HG03354 (cell line): ENCODE measurements at regions not wholly inside any gene's neighbourhood (a gene's known extent, or its start where the extent isn't known, plus 50 kb on each side); places are given as distances from the start of the nearest gene placed in this dataset.
"Not testable (repeated sequence)": the region's sequence is repeated elsewhere in the genome, so short reads cannot be mapped to it uniquely, and the experiment has no call there.

ENCODE experiments used
- ATAC-seq: cut with Tn5 transposase; IDR thresholded peaks from one replicate; pipeline ENCODE4 v1.9.1; 2021; ENCODE audit warnings: mild to moderate bottlenecking; ENCODE audit not compliant: unreplicated experiment, poor library complexity, severe bottlenecking

DNA sequence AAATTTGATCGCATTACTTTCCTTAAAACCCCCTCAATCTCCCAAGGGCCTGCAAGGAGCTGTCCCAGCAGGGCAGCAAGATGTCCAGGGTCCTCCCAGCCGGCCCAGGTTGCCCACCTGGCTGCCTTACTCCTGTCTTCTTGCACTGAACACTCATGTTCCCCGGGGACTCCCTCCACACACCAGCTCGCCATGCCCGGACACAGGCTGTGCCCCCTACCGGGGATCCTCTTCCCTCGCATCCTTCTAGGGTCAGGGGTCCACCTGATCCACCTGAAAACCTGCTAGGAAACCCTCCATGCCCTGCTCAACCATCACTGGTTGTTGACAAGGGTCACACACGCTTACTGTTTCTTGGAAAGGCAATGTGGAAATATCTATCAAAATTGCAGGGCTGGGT lies 172.0 kb upstream of the MSX2 start:
- no peak for ATAC-seq

DNA sequence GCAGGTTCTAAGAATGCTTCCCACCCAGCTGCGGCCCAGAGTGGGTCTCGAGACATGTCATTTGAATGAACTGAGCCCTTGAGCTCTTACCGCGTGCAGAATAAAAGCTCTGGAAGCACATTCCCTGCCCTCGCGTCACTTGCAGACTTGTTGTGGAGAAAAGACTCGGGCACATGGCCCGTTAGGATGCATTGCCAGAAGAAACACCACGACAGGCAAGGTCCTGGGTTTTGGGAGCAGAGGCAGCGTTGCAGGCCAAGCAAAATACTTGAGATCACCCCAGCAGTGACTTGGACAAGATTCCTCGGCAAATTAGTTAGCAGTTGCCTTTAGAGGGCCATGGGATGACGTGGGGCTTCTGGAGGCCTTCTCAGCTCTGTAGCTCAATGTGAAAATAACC lies 170.8 kb upstream of the MSX2 start:
- ATAC-seq, result no peak

DNA sequence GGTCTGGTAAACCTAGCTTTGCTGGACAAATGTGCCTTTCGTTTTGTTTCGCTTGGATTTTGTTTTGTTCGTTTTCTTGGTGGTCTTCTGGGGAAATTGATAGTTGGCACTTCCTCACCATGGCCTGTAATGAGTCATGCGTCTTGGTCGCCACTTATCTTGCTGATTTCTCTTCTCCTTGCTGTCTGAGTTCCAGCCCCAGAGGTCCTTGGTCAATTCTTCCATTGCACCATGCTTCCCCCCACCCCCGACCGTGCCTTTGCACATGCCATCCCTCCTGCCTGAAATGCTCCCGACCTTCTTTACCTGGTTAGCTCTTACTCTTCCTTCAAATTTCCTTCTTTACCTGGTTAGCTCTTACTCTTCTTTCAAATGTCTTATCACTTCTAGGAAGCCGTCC lies 168.7 kb upstream of the MSX2 start:
- no peak for ATAC-seq

DNA sequence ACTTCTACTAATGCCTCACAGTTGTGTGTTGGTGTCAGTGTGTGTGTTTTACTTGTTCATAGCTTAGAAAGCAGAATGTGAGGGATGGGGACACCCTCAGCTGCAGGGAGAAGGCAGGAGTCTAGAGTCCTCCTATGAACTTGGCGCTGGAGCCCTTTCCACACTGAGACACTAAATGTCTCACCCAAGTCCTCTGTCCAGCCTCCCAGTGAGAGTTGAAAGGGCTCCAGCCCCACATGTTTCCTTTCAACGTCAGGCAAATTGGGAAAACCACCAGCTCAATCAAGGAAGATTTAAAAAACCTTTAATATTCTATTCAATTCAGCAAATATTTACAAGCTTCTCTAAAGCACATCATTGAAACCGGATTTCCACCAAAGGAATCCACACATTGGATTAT lies 167.6 kb upstream of the MSX2 start:
- no peak for ATAC-seq

DNA sequence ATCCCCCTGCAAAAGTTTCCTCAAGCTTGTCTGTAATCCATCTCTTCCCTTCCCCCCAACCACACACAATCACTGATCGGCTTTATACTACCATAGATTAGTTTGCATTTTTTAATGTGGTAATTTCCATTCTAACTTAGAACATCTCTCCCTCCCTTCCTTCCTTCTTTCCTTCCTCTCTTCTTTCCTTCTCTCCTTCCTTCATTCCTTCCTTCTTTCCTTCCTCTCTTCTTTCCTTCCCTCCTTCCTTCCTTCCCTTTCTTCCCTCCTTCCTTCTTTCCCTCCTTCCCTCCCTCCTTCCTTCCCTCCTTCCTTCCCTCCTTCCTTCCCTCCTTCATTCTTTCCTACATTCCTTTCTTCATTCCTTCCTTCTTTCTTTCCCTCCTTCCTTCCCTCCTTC lies 166.2 kb upstream of the MSX2 start:
- no peak for ATAC-seq

DNA sequence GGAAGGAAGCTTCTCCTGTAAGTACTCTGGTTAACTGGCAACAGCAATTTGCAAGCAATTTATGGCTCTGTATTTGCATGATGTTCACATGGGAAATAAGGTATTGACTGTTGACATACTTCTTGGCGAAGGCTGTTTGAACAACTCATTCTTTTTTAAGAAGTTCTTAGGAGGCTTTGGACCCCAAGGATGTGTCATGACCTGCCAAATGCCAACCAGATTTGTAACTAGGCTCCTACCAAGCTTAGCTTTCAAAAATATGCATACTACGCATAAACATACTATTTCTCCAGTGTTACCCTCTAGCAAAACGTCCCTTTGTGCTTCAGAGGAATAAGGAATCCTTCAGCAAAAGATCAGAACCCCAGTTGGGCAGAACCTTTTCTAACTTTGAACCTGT lies 165.2 kb upstream of the MSX2 start:
- ATAC-seq, result no peak

DNA sequence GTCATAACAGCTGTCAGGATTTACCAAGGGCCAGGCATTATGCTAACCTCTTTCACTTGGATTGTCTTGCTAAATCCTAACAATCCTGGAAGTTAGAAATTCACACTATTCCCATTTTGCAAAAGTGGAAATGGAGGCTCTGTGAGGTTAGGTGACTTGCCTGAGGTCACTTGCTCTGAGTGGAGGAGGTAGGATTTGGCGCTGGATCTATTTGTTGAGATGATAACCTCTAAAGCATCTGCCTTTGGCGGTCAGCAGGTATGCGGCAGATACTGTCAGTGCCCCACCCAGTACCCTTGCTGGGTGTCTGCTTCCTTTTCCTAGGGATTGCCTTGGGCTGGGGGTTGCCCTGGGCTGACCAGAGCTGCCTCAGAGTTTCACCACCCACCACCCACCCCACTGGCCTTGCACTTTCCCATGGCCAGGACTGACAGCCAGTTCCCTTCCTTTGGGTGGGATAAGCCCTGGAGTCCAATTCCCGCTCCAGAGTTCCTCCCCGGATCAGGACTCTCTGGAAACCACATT lies 164.8 kb upstream of the MSX2 start:
- no peak for ATAC-seq

DNA sequence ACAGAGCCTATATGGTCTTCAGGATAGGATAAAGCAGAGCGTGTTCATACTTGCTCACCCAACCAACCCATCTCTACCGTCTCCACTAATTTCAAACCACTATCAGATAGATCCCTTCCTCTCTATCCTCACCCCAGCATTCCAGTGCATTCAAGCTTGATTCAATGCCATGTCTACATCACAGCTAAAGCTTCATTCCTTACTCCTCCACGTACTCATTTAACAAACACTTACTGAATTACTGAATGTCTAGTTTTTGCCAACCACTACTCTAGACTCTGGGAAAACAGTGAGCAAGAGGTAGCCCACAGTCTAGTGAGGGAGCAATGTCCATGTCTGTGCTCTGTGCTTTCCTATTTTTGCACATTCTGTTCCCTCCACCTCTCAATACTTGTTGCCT lies 163.5 kb upstream of the MSX2 start:
- no peak for ATAC-seq

DNA sequence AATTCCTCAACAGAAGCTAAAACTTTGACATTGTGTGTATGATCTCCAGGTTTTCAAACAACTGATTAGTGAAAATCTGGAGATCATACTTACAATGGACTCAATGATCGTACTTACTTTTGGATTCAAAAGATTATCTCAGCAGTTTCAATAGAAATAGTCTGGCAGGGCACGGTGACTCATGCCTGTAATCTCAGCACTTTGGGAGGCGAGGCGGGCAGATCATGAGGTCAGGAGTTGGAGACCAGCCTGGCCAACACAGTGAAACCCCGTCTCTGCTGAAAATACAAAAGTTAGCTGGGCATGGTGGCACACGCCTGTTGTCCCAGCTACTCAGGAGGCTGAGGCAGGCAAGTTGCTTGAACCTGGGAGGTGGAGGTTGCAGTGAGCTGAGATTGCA lies 161.3 kb upstream of the MSX2 start:
- not testable (repeated sequence) for ATAC-seq

DNA sequence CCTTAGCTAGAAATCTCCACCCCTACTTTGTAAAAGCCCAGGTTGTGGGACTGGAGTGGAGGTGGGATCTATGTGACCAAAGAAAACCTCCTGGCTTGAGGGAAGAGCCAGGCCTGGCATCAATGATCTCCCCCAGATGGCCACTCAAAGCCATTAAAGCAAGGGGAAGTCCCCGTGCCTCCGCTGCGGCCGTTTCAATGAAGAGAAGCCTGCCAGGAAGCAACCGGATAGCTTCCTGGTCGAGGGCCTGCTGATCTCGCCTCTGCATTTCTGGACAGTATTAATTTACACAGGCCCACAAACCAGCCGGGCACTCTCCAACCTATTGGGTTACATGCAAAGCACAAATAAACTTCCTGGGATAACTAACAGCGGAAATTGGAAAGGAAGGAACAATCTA lies 160.5 kb upstream of the MSX2 start:
- ATAC-seq, result no peak

DNA sequence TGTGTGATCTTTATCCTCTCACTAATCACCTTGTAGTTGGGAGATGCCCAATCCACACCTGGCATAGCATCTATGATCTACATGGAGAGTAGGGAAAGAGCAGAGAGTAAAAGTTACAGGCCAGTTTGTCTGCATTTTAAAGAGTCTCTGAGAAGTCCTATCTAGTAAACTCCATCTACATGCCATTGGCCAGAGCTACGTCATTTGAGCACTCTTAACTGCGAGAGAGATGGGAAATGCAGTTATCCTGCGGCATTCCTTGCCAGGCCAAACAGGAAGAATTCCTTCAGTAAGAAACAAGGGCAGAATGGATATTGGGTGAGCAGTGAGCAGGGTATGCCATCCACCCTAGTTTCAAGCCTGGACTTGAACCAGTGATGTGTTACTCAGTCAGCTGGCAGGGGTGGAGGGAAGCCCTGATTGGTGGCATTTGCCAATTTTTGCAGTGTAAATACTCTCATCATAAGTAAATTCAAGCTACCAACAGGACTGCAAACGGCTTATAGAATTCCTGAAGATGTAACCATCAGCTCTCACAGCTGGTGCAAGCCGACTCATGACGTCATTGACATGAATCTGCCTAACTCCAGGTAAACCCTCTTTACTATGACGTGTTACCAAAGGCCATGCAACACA lies 156.8 kb upstream of the MSX2 start:
- ATAC-seq, result no peak

DNA sequence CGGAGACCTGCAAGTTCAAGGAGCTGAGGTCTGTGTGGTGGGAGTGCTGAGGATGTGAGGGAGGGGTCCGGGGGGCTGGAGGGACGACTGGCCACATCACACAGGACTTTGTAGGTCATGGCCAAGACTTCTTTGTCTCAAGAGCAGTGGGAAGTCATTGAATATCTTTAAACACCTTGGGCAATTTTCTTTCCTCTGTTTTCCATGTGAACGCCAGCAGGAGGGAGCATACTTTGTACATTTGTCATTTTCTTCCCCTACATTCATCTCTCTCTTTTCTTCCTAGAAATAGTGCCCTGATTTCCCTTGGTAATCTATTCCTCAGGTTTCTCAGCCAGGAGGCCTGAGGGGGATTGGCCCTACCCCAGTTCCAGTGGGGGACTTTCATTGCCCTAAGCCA lies 153.7 kb upstream of the MSX2 start:
- no peak for ATAC-seq

DNA sequence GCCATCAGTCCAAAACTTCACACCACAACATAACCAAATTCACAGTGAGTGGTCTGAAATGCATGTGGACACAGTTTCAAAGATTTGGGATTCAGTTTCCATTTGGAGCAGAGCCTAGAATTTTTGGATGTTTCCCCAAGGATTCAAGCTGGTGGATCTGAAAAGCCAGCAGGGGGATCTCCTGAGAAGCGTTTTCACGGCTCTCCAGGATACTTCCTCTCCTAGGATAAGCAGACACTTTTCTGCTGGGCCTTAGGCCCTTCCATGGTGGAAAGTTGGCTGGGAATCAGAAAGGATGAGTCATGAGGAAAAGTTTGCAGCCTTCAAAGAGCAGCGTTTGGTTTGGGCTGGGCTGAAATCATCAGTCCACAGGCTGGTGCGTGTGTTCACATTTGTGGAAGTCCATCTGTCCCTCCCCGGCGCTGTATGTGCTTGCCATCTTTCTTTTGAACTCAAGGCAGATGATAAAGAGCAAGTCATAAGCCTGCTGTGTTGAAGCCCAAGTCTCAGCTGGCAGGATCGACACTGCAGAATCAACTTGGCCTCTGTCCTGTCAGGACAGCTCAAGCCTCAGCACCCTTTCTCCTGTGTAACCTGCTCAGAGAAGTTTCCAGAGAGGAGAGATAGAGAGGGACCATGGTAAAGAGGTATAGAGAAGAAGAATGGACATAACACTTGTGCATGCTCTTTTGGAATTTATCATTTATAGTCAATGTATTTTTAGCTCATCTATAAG lies 152.6 kb upstream of the MSX2 start:
- ATAC-seq, result no peak

DNA sequence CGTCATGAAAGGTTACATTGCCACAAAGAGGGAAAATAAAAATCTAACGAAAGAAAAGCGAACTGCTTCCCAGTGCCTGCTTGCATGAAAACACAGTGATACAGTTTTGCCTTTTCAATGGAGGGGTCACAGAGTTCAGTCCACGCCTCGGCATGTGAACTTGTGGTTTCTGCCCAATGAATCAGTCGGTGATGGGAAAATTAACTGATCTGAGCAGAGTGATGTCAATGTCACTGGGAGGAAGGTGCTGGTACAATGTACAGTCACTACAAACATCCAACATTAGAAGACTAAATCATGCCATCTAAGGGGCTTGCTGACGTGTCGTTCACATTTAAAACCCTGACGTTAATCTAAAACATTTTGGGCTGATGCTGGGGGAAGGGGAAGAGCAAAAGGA lies 151.8 kb upstream of the MSX2 start:
- ATAC-seq, result no peak

DNA sequence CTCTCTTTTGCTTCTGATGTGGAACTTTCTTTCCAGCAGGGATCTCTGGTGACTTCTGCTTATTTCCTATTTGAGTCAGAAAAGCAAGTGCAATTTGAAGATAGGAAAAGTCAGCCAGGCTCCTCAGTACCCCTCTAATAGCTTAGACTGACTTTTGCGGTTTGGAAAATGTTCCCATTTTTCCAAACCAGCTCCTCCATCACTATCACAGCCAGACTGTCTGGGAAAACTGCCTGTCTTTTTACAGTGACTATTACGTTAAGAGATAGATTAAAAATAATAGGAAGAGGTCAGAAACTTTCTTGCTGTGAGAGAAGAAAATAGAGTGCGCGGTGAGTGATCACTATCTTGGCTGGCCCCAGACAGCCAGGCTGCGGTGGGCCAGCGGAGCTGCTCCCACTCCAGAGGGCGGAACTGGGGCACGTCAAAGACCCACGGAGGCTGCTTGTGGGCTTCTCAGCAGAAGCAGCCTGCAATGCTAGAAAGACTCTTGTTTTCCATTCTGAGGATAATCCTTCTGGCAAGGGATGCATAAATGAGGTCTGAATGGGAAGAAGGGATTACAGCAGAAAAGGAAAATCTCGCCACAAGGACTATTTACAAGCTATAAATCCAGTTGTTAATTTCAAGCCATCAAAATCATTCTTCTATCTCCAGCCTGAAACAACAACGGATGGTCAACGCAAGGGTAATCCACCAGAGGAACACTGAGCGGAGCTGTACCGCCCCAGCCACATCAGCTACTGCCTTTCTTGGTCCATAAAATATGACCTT lies 151.0 kb upstream of the MSX2 start:
- no peak for ATAC-seq

DNA sequence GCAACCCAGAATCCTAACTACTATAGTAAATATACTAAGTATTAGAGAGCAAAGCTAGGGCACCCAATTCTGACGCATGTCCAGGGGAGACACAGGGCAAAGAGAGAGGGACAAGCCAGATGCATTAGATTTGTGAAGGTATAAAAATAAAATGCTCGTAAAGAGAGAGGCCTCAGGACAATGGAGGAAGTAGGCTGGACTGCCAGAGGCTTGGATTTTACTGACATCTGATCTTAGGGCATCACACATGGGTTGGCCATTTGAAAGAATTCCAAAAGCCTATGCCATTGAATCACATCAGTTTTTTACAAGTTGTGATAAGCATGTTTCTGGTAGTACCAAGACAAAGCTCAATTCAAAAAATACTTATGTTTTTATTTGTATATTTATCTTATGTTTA lies 149.3 kb upstream of the MSX2 start:
- no peak for ATAC-seq

DNA sequence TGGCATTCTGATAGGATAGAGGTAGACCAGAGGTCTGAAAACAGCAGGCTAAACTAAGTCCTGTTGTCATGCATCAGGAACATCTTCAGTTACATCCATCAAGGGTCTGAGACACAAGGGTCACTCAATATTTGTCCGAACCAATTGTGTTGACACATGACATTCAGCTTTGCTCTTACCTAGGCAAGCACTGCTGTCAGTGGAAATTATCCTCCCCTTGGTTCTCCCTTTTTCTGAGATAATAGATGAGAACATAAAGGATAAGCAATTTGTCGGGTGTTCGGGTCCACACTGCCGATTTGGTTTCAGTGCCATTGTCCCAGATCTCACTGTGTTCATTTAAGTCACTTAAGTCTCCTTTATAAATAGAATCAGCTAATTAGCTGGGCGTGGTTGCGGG lies 148.3 kb upstream of the MSX2 start:
- ATAC-seq, result no peak

DNA sequence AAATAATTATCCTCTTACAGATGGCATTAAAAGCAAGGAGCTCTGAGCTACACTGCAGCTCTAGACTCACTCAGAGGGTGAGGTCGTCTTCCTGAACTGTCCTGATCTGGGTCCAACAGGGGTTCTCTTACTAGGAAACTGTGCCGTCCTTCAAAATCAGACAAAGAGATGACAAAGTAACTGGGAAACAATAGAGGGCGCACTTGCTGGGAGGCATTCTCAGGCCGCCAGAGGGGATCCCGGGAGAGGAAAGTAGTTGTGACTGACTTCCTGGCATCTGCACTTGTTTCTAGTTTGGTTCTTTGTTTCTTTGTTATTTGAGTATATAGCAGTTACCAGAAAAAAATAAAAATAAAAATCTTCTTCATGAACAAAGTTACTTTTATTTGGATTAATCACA lies 142.9 kb upstream of the MSX2 start:
- ATAC-seq, result no peak

DNA sequence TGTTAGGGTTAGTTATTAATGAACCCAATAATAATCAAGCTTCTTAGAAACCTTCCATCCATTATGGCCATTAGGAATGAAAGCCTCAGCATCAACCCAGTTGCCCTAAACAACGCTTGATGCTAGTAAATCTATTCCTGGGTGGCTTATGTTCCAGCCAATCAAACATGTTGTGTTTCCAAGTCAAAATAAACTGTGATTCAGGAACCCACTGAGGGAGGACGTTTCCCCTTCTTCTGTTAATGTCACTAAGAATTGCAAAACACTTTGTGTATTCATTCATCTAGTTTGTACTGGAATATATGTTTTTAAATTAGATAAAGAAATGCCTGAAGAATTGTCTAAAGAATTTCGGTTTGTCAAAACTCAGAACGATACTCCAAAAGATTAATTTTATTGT lies 142.5 kb upstream of the MSX2 start:
- ATAC-seq, result no peak

DNA sequence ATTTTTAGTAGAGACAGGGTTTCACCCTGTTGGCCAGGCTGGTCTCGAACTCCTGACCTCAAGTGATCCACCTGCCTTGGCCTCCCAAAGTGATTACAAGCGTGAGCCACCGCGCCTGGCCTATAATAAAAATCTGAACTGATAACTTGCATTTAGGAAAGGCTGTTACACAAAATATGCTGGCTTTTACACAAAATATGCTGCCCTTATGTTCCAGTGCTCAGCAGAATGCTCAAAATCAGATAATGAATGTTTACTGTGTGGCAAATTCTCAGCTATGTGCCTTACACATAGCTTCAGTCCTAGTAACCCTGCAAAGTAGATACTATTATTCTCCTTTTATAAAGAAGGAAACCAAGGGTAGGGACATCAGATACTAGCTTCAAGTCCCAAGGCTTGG lies 141.3 kb upstream of the MSX2 start:
- ATAC-seq, result no peak

DNA sequence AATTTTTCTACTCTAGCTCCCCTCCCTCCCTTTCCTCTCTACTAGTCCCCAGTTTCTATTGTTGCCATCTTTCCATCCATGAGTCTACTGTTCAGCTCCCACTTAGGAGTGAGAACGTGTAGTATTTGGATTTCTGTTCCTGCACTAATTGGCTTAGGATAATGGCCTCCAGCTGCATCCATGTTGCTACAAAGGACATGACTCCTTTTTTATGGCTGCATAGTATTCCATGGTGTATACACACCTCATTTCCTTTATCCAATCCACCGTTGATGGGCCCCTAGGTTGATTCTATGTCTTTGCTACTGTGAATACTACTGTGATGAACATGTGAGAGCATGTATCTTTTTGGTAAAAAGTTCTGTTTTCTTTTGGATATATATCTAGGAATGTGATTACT lies 138.9 kb upstream of the MSX2 start:
- ATAC-seq, result no peak
